PFSK-1 (cell line): ENCODE measurements at regions not wholly inside any gene's neighbourhood (a gene's known extent, or its start where the extent isn't known, plus 50 kb on each side); places are given as distances from the start of the nearest gene placed in this dataset.

Source experiments
- FOXP2 ChIP-seq: optimal IDR thresholded peaks from 2 replicates; pipeline ENCODE3; 2011; ENCODE audit warnings: borderline replicate concordance, control low read depth, inconsistent platforms; ENCODE audit not compliant: insufficient read depth; ENCODE audit errors: extremely low read length, extremely low read depth
- POLR2AphosphoS5 ChIP-seq: IDR thresholded peaks from 2 replicates; pipeline ENCODE4 v1.6.1; 2012; ENCODE audit warnings: low read depth, mild to moderate bottlenecking, control low read depth, low read length, moderate library complexity
- SIN3A ChIP-seq: IDR thresholded peaks from 2 replicates; pipeline ENCODE4 v1.6.1; 2012; ENCODE audit warnings: mild to moderate bottlenecking, low read length, moderate library complexity, borderline replicate concordance; ENCODE audit not compliant: insufficient read depth
- TAF1 ChIP-seq: IDR thresholded peaks from 2 replicates; pipeline ENCODE4 v1.6.1; 2012; ENCODE audit warnings: low read length, control low read depth, borderline replicate concordance; ENCODE audit not compliant: insufficient read depth
- TF ChIP-seq, protein P1 (sequence below), 2 experiments: IDR thresholded peaks; 2 replicates each; pipeline versions ENCODE4 v1.6.1 to v1.8.0; 2011 to 2012; ENCODE audit warnings: low read depth in 2 of 2, low read length in 2 of 2, control low read depth in 1 of 2, inconsistent platforms in 1 of 2, mild to moderate bottlenecking in 1 of 2, moderate library complexity in 1 of 2; ENCODE audit not compliant: insufficient read depth in 1 of 2

DNA sequence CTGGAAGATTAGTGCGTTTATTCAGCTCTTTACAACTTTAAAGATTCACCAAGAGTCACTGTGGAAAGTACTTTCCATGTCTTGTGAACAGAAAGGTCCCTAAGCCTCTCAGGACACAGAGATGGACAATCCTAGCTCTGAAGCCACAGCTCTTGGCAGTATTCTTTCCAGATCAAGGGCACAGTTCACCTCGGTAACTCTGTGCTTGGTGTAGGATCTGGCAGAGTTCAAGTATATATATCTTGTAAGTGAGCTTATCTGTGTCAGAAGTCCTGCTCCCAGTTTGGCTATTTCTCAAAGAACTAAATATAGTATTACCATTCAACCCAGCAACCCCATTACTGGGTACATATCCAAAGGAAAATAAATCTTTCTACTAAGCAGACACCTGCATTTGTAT lies 183.7 kb downstream of the CBLN1 start:
- TF ChIP-seq TAF1 (no peak), POLR2AphosphoS5 (no peak), FOXP2 (no peak), SIN3A (no peak)
- TF ChIP-seq, protein P1, sequence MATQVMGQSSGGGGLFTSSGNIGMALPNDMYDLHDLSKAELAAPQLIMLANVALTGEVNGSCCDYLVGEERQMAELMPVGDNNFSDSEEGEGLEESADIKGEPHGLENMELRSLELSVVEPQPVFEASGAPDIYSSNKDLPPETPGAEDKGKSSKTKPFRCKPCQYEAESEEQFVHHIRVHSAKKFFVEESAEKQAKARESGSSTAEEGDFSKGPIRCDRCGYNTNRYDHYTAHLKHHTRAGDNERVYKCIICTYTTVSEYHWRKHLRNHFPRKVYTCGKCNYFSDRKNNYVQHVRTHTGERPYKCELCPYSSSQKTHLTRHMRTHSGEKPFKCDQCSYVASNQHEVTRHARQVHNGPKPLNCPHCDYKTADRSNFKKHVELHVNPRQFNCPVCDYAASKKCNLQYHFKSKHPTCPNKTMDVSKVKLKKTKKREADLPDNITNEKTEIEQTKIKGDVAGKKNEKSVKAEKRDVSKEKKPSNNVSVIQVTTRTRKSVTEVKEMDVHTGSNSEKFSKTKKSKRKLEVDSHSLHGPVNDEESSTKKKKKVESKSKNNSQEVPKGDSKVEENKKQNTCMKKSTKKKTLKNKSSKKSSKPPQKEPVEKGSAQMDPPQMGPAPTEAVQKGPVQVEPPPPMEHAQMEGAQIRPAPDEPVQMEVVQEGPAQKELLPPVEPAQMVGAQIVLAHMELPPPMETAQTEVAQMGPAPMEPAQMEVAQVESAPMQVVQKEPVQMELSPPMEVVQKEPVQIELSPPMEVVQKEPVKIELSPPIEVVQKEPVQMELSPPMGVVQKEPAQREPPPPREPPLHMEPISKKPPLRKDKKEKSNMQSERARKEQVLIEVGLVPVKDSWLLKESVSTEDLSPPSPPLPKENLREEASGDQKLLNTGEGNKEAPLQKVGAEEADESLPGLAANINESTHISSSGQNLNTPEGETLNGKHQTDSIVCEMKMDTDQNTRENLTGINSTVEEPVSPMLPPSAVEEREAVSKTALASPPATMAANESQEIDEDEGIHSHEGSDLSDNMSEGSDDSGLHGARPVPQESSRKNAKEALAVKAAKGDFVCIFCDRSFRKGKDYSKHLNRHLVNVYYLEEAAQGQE (IDR thresholded peaks at IDR 0.05; ENCODE audit: insufficient read depth in 1 of 2, low read depth in 2 of 2, low read length in 2 of 2): no peak

DNA sequence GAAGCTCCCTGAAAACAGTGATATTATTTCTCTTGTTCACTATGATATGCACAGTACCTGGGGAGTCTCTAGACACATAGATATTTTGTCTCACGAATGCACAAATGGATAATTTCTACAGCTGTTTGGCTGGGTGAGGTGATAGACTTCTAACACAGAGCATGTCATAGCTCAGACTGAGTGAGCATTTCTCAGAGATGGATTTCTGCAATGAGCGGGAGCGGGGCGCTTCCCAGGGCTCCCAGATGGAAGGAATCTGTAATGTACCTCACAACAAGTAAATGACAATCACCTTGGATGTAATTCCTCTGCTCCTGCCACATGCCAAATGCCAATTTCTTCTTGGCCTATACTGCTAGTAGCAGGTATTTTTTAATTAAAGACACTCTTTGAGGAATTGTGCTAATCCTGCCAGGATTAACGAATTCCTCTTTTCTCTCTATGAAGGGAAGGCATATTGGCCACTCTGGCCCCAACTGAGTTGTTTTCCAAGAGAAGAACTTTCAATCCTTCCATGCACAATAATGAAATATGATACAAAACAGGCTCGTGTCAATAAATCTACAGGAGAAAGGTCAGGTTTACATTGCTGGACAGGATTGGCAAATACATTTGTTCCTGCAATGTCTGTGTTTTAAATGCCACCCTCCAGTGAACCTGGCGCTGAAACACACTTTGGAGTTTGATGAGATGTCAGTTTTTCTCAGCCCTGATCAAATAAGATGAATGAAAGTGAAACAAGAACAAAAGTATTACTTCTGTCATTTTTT lies 185.3 kb downstream of the CBLN1 start:
- TF ChIP-seq, protein P1 (IDR thresholded peaks at IDR 0.05; ENCODE audit: insufficient read depth in 1 of 2, low read depth in 2 of 2, low read length in 2 of 2): no peak
- TF ChIP-seq FOXP2: no peak
- TF ChIP-seq SIN3A: no peak

DNA sequence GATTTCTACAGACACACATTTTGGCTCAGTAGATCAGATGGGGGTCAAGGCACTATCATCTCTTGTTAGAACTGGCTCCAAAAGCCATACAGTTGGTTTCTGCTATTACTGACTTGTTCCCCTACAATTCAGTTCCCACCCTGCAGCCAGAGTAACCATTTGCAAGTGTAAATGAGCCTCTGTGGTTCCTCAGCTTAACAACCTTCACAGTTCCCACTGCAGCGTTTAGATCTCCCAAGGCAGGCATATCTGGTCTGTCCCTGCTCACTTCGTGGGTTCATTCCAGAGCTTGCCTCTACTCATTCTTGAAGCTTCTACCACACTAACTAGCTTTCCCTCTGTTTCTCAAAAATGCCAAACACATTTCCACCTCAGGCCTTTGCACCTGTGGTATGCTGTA lies 186.1 kb downstream of the CBLN1 start:
- TF ChIP-seq, protein P1 (IDR thresholded peaks at IDR 0.05; ENCODE audit: insufficient read depth in 1 of 2, low read depth in 2 of 2, low read length in 2 of 2): no peak

DNA sequence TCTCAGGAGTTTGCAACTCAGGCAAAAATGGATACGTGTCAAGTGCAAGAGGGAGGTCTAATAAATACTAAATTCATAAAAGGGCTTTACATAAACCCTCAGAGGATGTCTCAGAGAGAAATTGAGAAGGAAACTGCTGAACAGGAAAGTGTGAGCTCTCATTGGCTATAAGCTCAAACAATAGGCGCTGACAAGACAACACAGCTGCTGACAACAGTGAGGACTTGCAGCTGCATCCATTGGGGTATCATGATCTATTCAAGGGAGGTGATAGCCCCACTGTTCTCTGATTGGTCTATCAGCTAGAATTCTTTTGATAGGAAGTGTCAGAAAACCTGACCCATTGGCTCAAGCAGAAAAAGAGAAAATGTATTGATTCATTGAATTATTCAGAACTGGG lies 187.2 kb downstream of the CBLN1 start:
- no peak for TF ChIP-seq TAF1
- TF ChIP-seq FOXP2: no peak
- TF ChIP-seq POLR2AphosphoS5: no peak
- TF ChIP-seq SIN3A: no peak
- TF ChIP-seq, protein P1 (IDR thresholded peaks at IDR 0.05; ENCODE audit: insufficient read depth in 1 of 2, low read depth in 2 of 2, low read length in 2 of 2): no peak

DNA sequence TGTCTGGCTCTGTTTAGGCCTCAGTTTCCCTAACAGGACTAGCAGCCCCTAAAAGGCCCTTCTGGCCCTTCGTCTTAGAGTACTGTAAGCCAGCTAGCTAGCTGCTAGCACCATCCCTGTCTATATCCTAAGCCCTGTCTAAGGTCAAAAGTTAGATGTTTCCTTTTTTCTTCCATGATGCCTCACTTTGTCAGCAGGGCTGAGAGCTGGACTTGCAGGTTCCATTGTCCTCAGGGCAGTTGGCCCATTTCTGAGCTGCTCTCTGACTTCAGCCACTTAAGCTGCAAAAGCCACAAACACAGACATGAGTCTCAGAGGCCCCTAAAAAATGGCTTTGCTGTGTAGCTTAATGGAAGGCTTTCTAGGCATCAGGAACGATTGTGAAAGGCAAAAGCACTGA lies 187.7 kb downstream of the CBLN1 start:
- TF ChIP-seq, protein P1 (IDR thresholded peaks at IDR 0.05; ENCODE audit: insufficient read depth in 1 of 2, low read depth in 2 of 2, low read length in 2 of 2): no peak
